Gastroesophageal sphincter (tissue), 4 donors: ENCODE measurements at regions not wholly inside any gene's neighbourhood (a gene's known extent, or its start where the extent isn't known, plus 50 kb on each side); places are given as distances from the start of the nearest gene placed in this dataset.

Source experiments
- ATAC-seq: fragments of 150-250 bp; one replicate; pipeline ENCODE4 v1.9.1; 2016; ENCODE audit warnings: mild to moderate bottlenecking, moderate library complexity
- H3K27ac ChIP-seq, 4 donors: fragments of 200-600 bp; sonication (generic) in 3 of 4; 1 replicate in 3 of 4; 2 replicates in 1 of 4; pipeline ENCODE4 v1.5.1; 2016 to 2019
- H3K27me3 ChIP-seq: fragments of 200-600 bp; sonication (generic); one replicate; pipeline ENCODE4 v1.5.1; 2019
- H3K36me3 ChIP-seq, 2 donors: fragments of 200-600 bp; sonication (generic); one replicate each; pipeline ENCODE4 v1.5.1; 2019; ENCODE audit warnings: control low read depth in 1 of 2
- H3K4me1 ChIP-seq, 3 donors: fragments of 200-600 bp; sonication (generic); 1 replicate in 2 of 3; 2 replicates in 1 of 3; pipeline ENCODE4 v1.5.1; 2016 to 2019; ENCODE audit warnings: control low read depth in 2 of 3
- H3K4me3 ChIP-seq, 2 donors: fragments of 200-600 bp; sonication (generic); one replicate each; pipeline ENCODE4 v1.5.1; 2019; ENCODE audit warnings: mild to moderate bottlenecking in 1 of 2, moderate library complexity in 1 of 2
- H3K9me3 ChIP-seq, 3 donors: fragments of 200-600 bp; sonication (generic); one replicate each; pipeline ENCODE4 v1.5.1; 2017 to 2019; ENCODE audit warnings: control low read depth in 2 of 3
- EP300 ChIP-seq: sonication (generic); formaldehyde crosslinking; IDR thresholded peaks from one replicate; pipeline ENCODE4 v1.6.1; 2017; ENCODE audit warnings: antibody characterized with exemption, mild to moderate bottlenecking
- POLR2A ChIP-seq, 2 donors: fragments of 450-650 bp; IDR thresholded peaks; one replicate each; pipeline ENCODE4 v1.6.1; 2017; ENCODE audit warnings: antibody characterized with exemption in 2 of 2, mild to moderate bottlenecking in 2 of 2, moderate library complexity in 1 of 2
- POLR2AphosphoS5 ChIP-seq: sonication (generic); formaldehyde crosslinking; IDR thresholded peaks from one replicate; pipeline ENCODE4 v1.6.1; 2017; ENCODE audit warnings: antibody characterized with exemption
- WGBS, 2 donors: methylation state at CpG; one replicate each; pipeline ENCODE4 v1.1.5; 2018; ENCODE audit warnings: low coverage in 1 of 2; 5-methylcytosine and 5-hydroxymethylcytosine counted together
- TF ChIP-seq, protein P1 (sequence below), 4 experiments: fragments of 200-600 bp in 2 of 4; fragments of 450-650 bp in 2 of 4; sonication (generic) in 1 of 4; IDR thresholded peaks; one replicate each; pipeline ENCODE4 v1.5.1; 2017 to 2019; ENCODE audit warnings: antibody characterized with exemption in 4 of 4, mild to moderate bottlenecking in 2 of 4, moderate library complexity in 2 of 4

DNA sequence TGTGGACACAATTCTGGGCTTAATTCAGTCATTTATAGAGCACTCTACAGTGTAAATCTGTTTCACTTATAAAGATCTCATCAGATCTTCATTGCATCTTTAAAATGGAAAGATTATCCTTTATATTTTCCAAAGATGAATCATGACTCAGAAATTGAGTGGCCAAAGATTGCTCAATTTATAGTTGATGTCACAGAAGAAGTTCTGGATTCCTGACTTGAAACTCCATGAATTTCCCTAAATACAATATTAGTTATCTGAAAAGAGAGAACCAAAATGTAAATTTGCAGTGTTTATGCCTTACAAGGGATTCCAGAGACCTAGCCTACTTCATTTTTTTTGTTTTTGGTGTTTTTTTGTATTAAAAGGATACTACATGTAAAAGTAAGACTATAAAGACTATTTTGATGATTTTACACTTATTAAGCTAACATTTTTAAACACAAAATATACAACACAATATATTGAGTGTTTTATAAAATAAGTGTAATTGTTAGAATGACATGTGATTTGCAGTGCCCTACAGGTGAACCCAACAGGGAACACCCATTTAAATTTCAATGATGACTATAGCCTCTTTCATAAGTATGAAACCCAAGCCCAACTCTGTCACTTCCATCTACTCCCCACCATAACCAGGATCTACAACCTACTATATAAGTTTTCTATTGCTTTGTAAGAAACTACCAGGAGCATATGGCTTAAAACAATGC, 183.5 kb downstream of the PCDH7 start:
- H3K27me3 ChIP-seq, result no peaks in the 10 kb centered on the region
- no peaks in the 10 kb centered on the region for H3K9me3 ChIP-seq
- H3K27ac ChIP-seq, result peak overlapping the region in 1 of 4 donors; percentile 24
- no peak for ATAC-seq
- TF ChIP-seq EP300 (no peak), POLR2AphosphoS5 (peak; percentile 10), POLR2A (IDR thresholded peaks at IDR 0.05) (no peak)
- TF ChIP-seq, protein P1, sequence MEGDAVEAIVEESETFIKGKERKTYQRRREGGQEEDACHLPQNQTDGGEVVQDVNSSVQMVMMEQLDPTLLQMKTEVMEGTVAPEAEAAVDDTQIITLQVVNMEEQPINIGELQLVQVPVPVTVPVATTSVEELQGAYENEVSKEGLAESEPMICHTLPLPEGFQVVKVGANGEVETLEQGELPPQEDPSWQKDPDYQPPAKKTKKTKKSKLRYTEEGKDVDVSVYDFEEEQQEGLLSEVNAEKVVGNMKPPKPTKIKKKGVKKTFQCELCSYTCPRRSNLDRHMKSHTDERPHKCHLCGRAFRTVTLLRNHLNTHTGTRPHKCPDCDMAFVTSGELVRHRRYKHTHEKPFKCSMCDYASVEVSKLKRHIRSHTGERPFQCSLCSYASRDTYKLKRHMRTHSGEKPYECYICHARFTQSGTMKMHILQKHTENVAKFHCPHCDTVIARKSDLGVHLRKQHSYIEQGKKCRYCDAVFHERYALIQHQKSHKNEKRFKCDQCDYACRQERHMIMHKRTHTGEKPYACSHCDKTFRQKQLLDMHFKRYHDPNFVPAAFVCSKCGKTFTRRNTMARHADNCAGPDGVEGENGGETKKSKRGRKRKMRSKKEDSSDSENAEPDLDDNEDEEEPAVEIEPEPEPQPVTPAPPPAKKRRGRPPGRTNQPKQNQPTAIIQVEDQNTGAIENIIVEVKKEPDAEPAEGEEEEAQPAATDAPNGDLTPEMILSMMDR (IDR thresholded peaks at IDR 0.05), result no peak
- H3K36me3 ChIP-seq, result no peaks in the 10 kb centered on the region
- H3K4me1 ChIP-seq, result peaks cover 0 to 22% (median 0%) of the 10 kb centered on the region in 3 donors
- no peak overlapping the region for H3K4me3 ChIP-seq

DNA sequence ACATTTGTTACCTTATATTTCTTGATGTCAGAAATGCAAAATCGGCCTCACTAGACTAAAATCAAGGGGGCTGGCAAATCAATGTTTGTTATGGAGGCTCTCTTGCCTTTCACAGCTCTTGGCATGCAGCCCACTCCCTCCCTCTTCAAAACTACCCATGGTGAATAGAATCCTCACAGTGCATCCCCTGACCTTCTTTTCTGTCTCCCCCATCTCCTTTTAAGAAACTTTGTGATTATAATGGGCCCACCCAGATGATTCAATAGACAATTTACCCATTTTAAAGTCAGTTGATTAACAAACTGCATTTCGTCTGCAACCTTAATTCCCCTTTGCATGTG, 184.0 kb downstream of the PCDH7 start:
- Histone ChIP-seq H3K4me1 (peaks cover 0 to 22% (median 0%) of the 10 kb centered on the region in 3 donors), H3K4me3 (no peak overlapping the region), H3K9me3 (no peaks in the 10 kb centered on the region), H3K36me3 (no peaks in the 10 kb centered on the region), H3K27ac (no peak overlapping the region), H3K27me3 (no peaks in the 10 kb centered on the region)
- ATAC-seq, result no peak
- TF ChIP-seq POLR2AphosphoS5 (no peak), POLR2A (IDR thresholded peaks at IDR 0.05) (no peak), EP300 (no peak)
- TF ChIP-seq, protein P1 (IDR thresholded peaks at IDR 0.05), result no peak
- WGBS, 2 donors, result 60 to 94% methylated on average over 2 of the region's 2 CpGs

DNA sequence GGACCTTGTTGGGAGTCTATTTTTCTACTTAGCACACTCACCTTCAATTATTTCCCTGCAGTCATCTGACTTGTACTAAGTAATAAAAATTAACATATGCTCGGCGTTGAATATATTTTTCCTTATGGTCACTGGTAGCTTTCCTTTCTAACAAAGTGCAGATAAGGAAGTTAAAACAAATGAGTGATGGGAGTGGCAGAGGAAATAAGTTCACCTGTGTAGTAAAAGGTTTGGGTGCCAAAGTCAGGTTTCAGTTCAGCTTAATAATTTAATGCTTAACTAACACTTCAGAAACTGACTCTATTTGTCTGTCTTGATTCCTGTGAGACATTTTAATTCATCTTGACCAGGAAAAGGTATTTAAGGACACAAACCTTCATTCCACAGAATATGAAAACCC, 184.4 kb downstream of the PCDH7 start:
- H3K4me3 ChIP-seq, result no peak overlapping the region
- TF ChIP-seq POLR2A (IDR thresholded peaks at IDR 0.05) (no peak), EP300 (no peak)
- TF ChIP-seq, protein P1 (IDR thresholded peaks at IDR 0.05), result no peak
- H3K36me3 ChIP-seq, result no peaks in the 10 kb centered on the region
- peaks cover 0 to 22% (median 0%) of the 10 kb centered on the region in 3 donors for H3K4me1 ChIP-seq
- WGBS, 2 donors, result 83 to 100% methylated on average over 2 of the region's 2 CpGs
- ATAC-seq, result no peak
- H3K27me3 ChIP-seq, result no peaks in the 10 kb centered on the region
- no peaks in the 10 kb centered on the region for H3K9me3 ChIP-seq
- no peak overlapping the region for H3K27ac ChIP-seq

DNA sequence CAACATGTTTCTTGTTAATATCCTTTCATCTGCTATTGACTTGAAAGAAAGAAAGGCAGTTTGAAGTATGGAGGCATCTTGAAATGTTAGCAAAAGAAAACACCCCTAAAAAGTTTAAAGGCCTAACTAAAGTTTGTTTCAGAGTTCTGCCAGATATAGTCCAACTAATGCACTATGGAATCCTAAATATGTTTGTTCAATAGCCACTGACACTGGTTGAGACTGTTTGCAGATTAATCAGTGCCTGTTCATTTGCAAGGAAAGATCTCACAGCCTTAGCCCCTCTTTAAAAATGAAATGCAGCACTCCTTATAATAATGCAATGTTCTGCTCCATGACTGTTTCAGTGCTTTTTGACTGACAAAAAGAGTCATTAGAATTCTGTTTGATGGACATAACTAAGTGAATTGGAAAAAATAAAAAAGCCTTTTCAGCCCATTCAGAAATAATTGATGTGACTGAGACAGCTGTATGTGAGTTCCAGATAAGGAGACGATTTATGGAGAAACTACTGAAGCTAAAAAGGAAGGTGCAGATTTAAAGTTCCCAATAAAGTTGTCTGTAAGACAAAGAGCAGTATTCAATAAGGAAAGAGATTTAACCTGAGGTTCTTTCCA, 192.0 kb downstream of the PCDH7 start:
- Histone ChIP-seq H3K4me1 (peaks cover 0 to 14% (median 0%) of the 10 kb centered on the region in 3 donors), H3K36me3 (no peaks in the 10 kb centered on the region), H3K27ac (no peak overlapping the region), H3K4me3 (no peak overlapping the region), H3K27me3 (no peaks in the 10 kb centered on the region), H3K9me3 (no peaks in the 10 kb centered on the region)
- TF ChIP-seq, protein P1 (IDR thresholded peaks at IDR 0.05), result no peak
- TF ChIP-seq POLR2A (IDR thresholded peaks at IDR 0.05) (no peak), EP300 (no peak), POLR2AphosphoS5 (no peak)
- 7 to 44% methylated on average over 1 of the region's 1 CpG for WGBS, 2 donors
- no peak for ATAC-seq
